IMR-90 (cell line): ENCODE measurements at regions not wholly inside any gene's neighbourhood (a gene's known extent, or its start where the extent isn't known, plus 50 kb on each side); places are given as distances from the start of the nearest gene placed in this dataset.

Source experiments
- ATAC-seq: fragments of 200-7000 bp; cut with Tn5 transposase; 2 replicates; pipeline ENCODE4 v1.9.1; 2020; ENCODE audit warnings: low read depth, mild to moderate bottlenecking, moderate library complexity
- BruUV-seq: library from RNA; stranded (reverse); fragments of 400-500 nt; replicated peaks from 2 replicates; lab custom pipeline; 2021; lab: Mats Ljungman, UMichigan
- CTCF ChIA-PET: fragments of 300-600 bp; formaldehyde crosslinking; extraction: SDS; loops from one replicate; lab custom pipeline; 2021; ENCODE audit warnings: antibody characterized with exemption; lab: Yijun Ruan, JAX
- POLR2A ChIA-PET: fragments of 300-600 bp; sonication (Branson Sonifier 250); formaldehyde crosslinking; loops from one replicate; lab custom pipeline; 2022; ENCODE audit warnings: antibody characterized with exemption; ENCODE audit not compliant: unreplicated experiment; lab: Charles Lee
- DNase-seq: peaks from one replicate; pipeline ENCODE4 v3.0.0; 2013
- H2AFZ ChIP-seq: replicated peaks from 2 replicates; pipeline ENCODE3; 2013; ENCODE audit warnings: low read length, mild to moderate bottlenecking; ENCODE audit not compliant: poor library complexity
- H2AK5ac ChIP-seq: 2 replicates; pipeline ENCODE4 v1.6.1; 2013; ENCODE audit warnings: low read depth, low read length, inconsistent platforms
- H2AK9ac ChIP-seq: replicated peaks from 2 replicates; pipeline ENCODE3; 2013; ENCODE audit warnings: mild to moderate bottlenecking, low read depth, low read length, moderate library complexity; ENCODE audit not compliant: poor library complexity
- H2BK120ac ChIP-seq: 2 replicates; pipeline ENCODE4 v1.6.1; 2013; ENCODE audit warnings: low read depth, low read length, inconsistent platforms
- H2BK15ac ChIP-seq: 3 replicates; pipeline ENCODE4 v1.6.1; 2013; ENCODE audit warnings: low read depth, low read length, inconsistent platforms
- H2BK20ac ChIP-seq: 2 replicates; pipeline ENCODE4 v1.6.1; 2013; ENCODE audit warnings: low read depth, mild to moderate bottlenecking, inconsistent platforms, low read length, moderate library complexity
- H2BK5ac ChIP-seq: 2 replicates; pipeline ENCODE4 v1.6.1; 2013; ENCODE audit warnings: mild to moderate bottlenecking, low read depth, low read length, inconsistent platforms; ENCODE audit not compliant: poor library complexity, severe bottlenecking
- H3K14ac ChIP-seq: replicated peaks from 2 replicates; pipeline ENCODE4 v1.6.1; 2013; ENCODE audit warnings: low read depth, low read length, inconsistent platforms
- H3K18ac ChIP-seq: 2 replicates; pipeline ENCODE4 v1.6.1; 2013; ENCODE audit warnings: low read depth, low read length, control low read depth
- H3K23ac ChIP-seq: 2 replicates; pipeline ENCODE4 v1.6.1; 2013; ENCODE audit warnings: low read depth, low read length, inconsistent platforms
- H3K27ac ChIP-seq: 2 replicates; pipeline ENCODE4 v1.5.1; 2013; ENCODE audit warnings: mild to moderate bottlenecking, control low read depth, low read length; ENCODE audit not compliant: insufficient read depth
- H3K27me3 ChIP-seq: 2 replicates; pipeline ENCODE4 v1.6.1; 2013; ENCODE audit warnings: low read length; ENCODE audit not compliant: control insufficient read depth, insufficient read depth
- H3K36me3 ChIP-seq: 2 replicates; pipeline ENCODE4 v1.6.1; 2013; ENCODE audit warnings: low read length, mixed read lengths; ENCODE audit not compliant: control insufficient read depth, insufficient read depth
- H3K4ac ChIP-seq: 2 replicates; pipeline ENCODE4 v1.6.1; 2013; ENCODE audit warnings: low read depth, low read length, inconsistent platforms
- H3K4me1 ChIP-seq: 2 replicates; pipeline ENCODE4 v1.6.1; 2013; ENCODE audit warnings: low read length, mixed read lengths; ENCODE audit not compliant: control insufficient read depth, insufficient read depth
- H3K4me2 ChIP-seq: 2 replicates; pipeline ENCODE4 v1.6.1; 2013; ENCODE audit warnings: low read depth, mild to moderate bottlenecking, control low read depth, low read length, moderate library complexity
- H3K4me3 ChIP-seq: 2 replicates; pipeline ENCODE4 v1.5.1; 2013; ENCODE audit warnings: low read depth, mild to moderate bottlenecking, control low read depth, low read length, moderate library complexity; ENCODE audit not compliant: insufficient read depth
- H3K56ac ChIP-seq: 2 replicates; pipeline ENCODE4 v1.6.1; 2013; ENCODE audit warnings: low read length, inconsistent platforms; ENCODE audit not compliant: insufficient read depth; ENCODE audit errors: extremely low read depth
- H3K79me1 ChIP-seq, 2 experiments: 2 replicates each; pipeline ENCODE4 v1.6.1; 2013; ENCODE audit warnings: low read length in 2 of 2, inconsistent platforms in 1 of 2, low read depth in 1 of 2
- H3K9ac ChIP-seq: 2 replicates; pipeline ENCODE4 v1.6.1; 2013; ENCODE audit warnings: low read depth, low read length, control low read depth
- H3K9me1 ChIP-seq: 2 replicates; pipeline ENCODE4 v1.6.1; 2013; ENCODE audit warnings: low read length, inconsistent platforms; ENCODE audit not compliant: insufficient read depth
- H3K9me3 ChIP-seq: 2 replicates; pipeline ENCODE4 v1.6.1; 2013; ENCODE audit warnings: low read length; ENCODE audit not compliant: control insufficient read depth, insufficient read depth
- H4K20me1 ChIP-seq: 2 replicates; pipeline ENCODE4 v1.6.1; 2013; ENCODE audit warnings: low read length, inconsistent platforms; ENCODE audit not compliant: insufficient read depth
- H4K5ac ChIP-seq: 2 replicates; pipeline ENCODE4 v1.6.1; 2013; ENCODE audit warnings: mild to moderate bottlenecking, low read depth, low read length, control low read depth
- H4K8ac ChIP-seq, 2 experiments: 2 replicates each; pipeline ENCODE4 v1.6.1; 2013; ENCODE audit warnings: low read depth in 2 of 2, low read length in 2 of 2, control low read depth in 1 of 2, inconsistent platforms in 1 of 2
- H4K91ac ChIP-seq: 2 replicates; pipeline ENCODE4 v1.6.1; 2013; ENCODE audit warnings: low read depth, low read length, inconsistent platforms; ENCODE audit not compliant: insufficient read depth
- CEBPB ChIP-seq: IDR thresholded peaks from 2 replicates; pipeline ENCODE4 v1.6.1; 2012; ENCODE audit warnings: low read depth, low read length, improper control_type of control experiment
- USF2 ChIP-seq: fragments of 150-350 bp; IDR thresholded peaks from 2 replicates; pipeline ENCODE4 v1.6.1; 2017; ENCODE audit warnings: mild to moderate bottlenecking, antibody characterized with exemption, low read length, low read depth
- WGBS, 2 experiments: methylation state at CpG; one replicate each; pipeline versions ENCODE4 v1.1.5 to v1.1.7; 2013; ENCODE audit warnings: missing lambda C conversion rate in 2 of 2; ENCODE audit not compliant: insufficient read length in 1 of 2; ENCODE audit errors: extremely low coverage in 2 of 2; 5-methylcytosine and 5-hydroxymethylcytosine counted together
- dilution Hi-C: fragments of 300-500 bp; cut with HindIII; formaldehyde crosslinking; loops from one replicate; pipeline ENCODE4 v1.14.3; 2018; ENCODE audit warnings: low sequenced_read_pairs; ENCODE audit not compliant: unreplicated experiment
- in situ Hi-C: fragments of 300-500 bp; cut with MboI; formaldehyde crosslinking; loops from 3 replicates; pipeline ENCODE4 v1.14.3; 2019; ENCODE audit warnings: low sequenced_read_pairs, inconsistent platforms, mixed read lengths
- intact Hi-C: fragments of 100-400 bp; cut with micrococcal nuclease; formaldehyde crosslinking; loops from 2 replicates; pipeline ENCODE4 v1.10.0; 2022

- Histone ChIP-seq H3K36me3 (no peaks in the 10 kb centered on the region), H3K4me3 (no peak overlapping the region), H3K14ac (no peak overlapping the region), H2AFZ (no peak overlapping the region), H3K4me1 (peaks cover 8% of the 10 kb centered on the region), H3K4ac (no peak overlapping the region), H3K79me1 (no peaks in the 10 kb centered on the region), H3K23ac (no peak overlapping the region), H3K9me3 (no peaks in the 10 kb centered on the region), H2BK15ac (no peak overlapping the region), H4K5ac (no peak overlapping the region), H2BK20ac (no peak overlapping the region), H4K20me1 (no peaks in the 10 kb centered on the region), H3K56ac (no peak overlapping the region), H3K27me3 (no peaks in the 10 kb centered on the region), H3K27ac (no peak overlapping the region), H2BK5ac (no peak overlapping the region), H3K9me1 (peaks cover 11% of the 10 kb centered on the region), H2BK120ac (no peak overlapping the region), H4K8ac (no peak overlapping the region), H3K18ac (no peak overlapping the region), H3K4me2 (no peak overlapping the region), H2AK5ac (no peak overlapping the region), H2AK9ac (no peak overlapping the region), H3K9ac (no peak overlapping the region), H4K91ac (no peak overlapping the region)
- ChIA-PET POLR2A (no interaction called here), CTCF (no interaction called here)
- no TSS peak for BruUV-seq
- dilution Hi-C loops = no loop called here
- intact Hi-C loops = no loop called here
- no CpG with 5 or more reads among the region's 1 CpG for WGBS, 2 experiments
- ATAC-seq (no peak), DNase-seq (no peak)
- in situ Hi-C loops = no loop called here
- no peak for TF ChIP-seq USF2
- TF ChIP-seq CEBPB = peak; percentile 33; the same call in 1 of the 2 replicates
Observed at GRCh38 chr12:89779090-89779489, 70.5 kb upstream of the ATP2B1 start.
